Neural crest cell (in vitro differentiated cells): ENCODE measurements at regions not wholly inside any gene's neighbourhood (a gene's known extent, or its start where the extent isn't known, plus 50 kb on each side); places are given as distances from the start of the nearest gene placed in this dataset.

ENCODE experiments used
- DNase-seq: peaks from one replicate; pipeline ENCODE4 v3.0.0; 2021; ENCODE audit warnings: low read depth, mixed read lengths, low spot score
- H3K27ac Mint-ChIP-seq: one replicate; pipeline ENCODE4 v1.8.0; 2021; ENCODE audit warnings: mild to moderate bottlenecking, mixed read lengths; ENCODE audit not compliant: unreplicated experiment
- H3K27me3 Mint-ChIP-seq: 2 replicates; pipeline ENCODE4 v1.8.0; 2021; ENCODE audit warnings: low read depth, mild to moderate bottlenecking, mixed read lengths
- H3K36me3 Mint-ChIP-seq: 2 replicates; pipeline ENCODE4 v1.8.0; 2021; ENCODE audit warnings: low read depth, mild to moderate bottlenecking, mixed read lengths
- H3K4me1 Mint-ChIP-seq: 2 replicates; pipeline ENCODE4 v1.8.0; 2021; ENCODE audit warnings: mixed read lengths
- H3K4me3 Mint-ChIP-seq: one replicate; pipeline ENCODE4 v1.8.0; 2021; ENCODE audit warnings: mild to moderate bottlenecking, mixed read lengths
- H3K9me3 Mint-ChIP-seq: 2 replicates; pipeline ENCODE4 v1.8.0; 2021; ENCODE audit warnings: mixed read lengths
- CTCF ChIP-seq: fragments of 200-600 bp; sonication (generic); conservative IDR thresholded peaks from 2 replicates; pipeline ENCODE4 v1.5.0; 2021; ENCODE audit warnings: antibody characterized with exemption, mild to moderate bottlenecking

- no peak for DNase-seq
- peaks cover 42% of the 10 kb centered on the region for H3K4me1 Mint-ChIP-seq
- no peaks in the 10 kb centered on the region for H3K27me3 Mint-ChIP-seq
- peaks cover 2% of the 10 kb centered on the region for H3K36me3 Mint-ChIP-seq
- no peak overlapping the region for H3K27ac Mint-ChIP-seq
- H3K9me3 Mint-ChIP-seq = no peaks in the 10 kb centered on the region
- no peak for TF ChIP-seq CTCF
- no peak overlapping the region for H3K4me3 Mint-ChIP-seq
These were observed 211.5 kb downstream of the SOX4 start for GRCh38 chr6:21804941-21805610.

- H3K27me3 Mint-ChIP-seq = no peaks in the 10 kb centered on the region
- no peak for TF ChIP-seq CTCF
- peaks cover 28% of the 10 kb centered on the region for H3K4me1 Mint-ChIP-seq
- peaks cover 2% of the 10 kb centered on the region for H3K36me3 Mint-ChIP-seq
- H3K27ac Mint-ChIP-seq = peak overlapping the region; percentile 43
- H3K9me3 Mint-ChIP-seq = no peaks in the 10 kb centered on the region
- no peak overlapping the region for H3K4me3 Mint-ChIP-seq
- DNase-seq = no peak
These were observed 213.9 kb downstream of the SOX4 start for GRCh38 chr6:21807299-21808044.

- Mint-ChIP-seq H3K27me3 (no peaks in the 10 kb centered on the region), H3K9me3 (no peaks in the 10 kb centered on the region), H3K4me3 (no peak overlapping the region), H3K36me3 (peaks cover 2% of the 10 kb centered on the region), H3K27ac (no peak overlapping the region), H3K4me1 (peaks cover 25% of the 10 kb centered on the region)
- no peak for TF ChIP-seq CTCF
- DNase-seq = no peak
These were observed 214.5 kb downstream of the SOX4 start for GRCh38 chr6:21808045-21808470.

GRCh38 chr6:21808551-21809242 is 215.1 kb downstream of the SOX4 start:
- Mint-ChIP-seq H3K4me1 (peaks cover 25% of the 10 kb centered on the region), H3K36me3 (peaks cover 5% of the 10 kb centered on the region)

More at GRCh38 chr6:21808551-21809242, 215.1 kb downstream of the SOX4 start:
- Mint-ChIP-seq H3K9me3 (no peaks in the 10 kb centered on the region), H3K27ac (no peak overlapping the region), H3K27me3 (no peaks in the 10 kb centered on the region), H3K4me3 (no peak overlapping the region)
- no peak for TF ChIP-seq CTCF
- DNase-seq = no peak
